Middle frontal gyrus (tissue), 1 donor: ENCODE measurements at regions not wholly inside any gene's neighbourhood (a gene's known extent, or its start where the extent isn't known, plus 50 kb on each side); places are given as distances from the start of the nearest gene placed in this dataset.

Source experiments
- DNase-seq: peaks from one replicate; pipeline ENCODE4 v3.0.0-alpha.2; 2015; ENCODE audit warnings: low spot score; ENCODE audit errors: extremely low spot score

DNA sequence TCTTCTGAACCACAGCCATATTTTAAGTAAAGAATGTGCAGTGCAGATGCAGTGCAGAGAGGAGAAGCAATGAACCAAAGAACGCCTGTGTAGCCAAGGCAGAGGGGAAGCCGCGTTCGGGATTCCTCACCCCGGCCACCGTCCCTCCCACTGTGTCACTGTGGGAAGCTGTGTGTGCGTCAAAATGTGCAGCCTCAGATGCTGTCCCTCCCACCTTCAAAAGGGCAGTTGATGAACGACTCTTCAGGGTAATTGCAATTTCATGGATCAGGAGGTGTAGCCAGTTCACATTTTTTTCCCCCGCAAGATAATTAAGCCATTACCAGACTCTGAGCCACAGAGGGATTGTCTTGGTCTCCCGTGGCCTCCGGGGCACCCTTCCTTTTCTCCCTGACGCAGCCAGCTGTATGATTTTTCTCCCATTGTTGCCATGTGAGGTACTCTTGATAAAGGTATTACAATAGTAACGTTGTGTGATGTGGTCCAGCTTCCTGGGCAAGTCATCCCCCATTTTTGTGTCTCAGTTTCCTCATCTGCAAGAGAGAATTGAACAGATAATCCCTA, 190.0 kb downstream of the FOXL1 start:
- no peak for DNase-seq

DNA sequence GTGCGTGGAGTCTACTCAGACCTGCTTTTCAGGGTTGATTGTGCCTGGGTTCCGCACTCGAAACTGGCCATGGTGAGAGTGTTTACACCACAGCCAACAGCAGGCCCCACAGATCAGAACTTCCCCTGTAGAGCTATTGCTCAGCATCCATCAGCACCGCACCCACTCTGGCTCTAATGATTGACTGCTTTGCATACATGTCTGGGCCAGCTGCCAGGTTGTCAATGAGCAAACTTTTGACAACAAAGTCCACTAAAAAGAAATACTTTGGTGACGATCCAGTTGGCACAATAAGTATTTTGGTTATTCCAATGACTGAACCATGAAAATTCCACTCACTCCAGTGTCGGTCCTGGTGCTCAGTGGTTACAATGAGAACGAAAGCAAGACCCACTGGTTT, 190.7 kb downstream of the FOXL1 start:
- DNase-seq = no peak

DNA sequence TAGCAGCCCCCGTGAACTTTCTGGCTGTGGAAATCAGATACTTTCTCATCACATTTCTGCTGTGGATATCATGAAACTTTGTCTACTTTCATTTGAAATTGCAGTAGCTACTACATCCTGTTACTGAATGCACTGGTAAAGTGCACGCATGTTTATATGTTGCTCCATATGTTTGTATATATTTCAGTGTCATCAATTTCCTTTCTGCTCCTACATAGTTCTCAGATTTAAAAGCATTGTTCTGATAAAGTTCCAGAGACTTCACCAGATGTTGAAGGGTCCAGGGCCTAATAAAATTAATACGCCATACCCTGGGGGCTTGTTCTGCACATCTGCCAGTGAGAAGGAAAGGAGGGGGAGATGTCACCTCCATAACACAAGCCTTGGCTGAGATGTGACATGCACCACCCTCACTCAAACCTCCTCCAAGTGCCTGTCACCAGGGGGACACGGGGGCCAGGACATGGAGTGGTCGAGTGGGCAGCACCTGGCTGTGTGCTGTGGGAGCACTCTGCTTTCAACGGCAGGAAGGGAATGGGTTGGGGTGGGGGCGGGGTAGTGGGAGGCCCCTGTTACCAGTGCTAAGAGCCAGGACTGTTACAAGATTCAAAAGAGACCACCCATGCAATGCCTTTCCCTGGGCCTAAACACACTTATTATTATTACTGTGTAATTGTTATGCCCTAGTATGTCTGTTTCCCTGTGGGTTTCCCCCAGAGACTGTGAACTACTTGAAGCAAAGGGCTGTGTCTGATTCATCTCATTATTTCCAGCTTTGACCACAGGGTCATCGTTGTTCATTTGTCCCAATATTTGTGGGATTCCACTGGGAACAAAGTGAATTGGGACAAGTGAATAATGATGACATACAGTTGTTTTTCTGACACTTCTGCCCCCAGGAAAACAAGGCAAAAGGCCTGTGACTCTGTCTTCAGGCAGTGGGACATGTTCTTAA, 193.4 kb downstream of the FOXL1 start:
- no peak for DNase-seq

- no peak for DNase-seq
These were observed 194.5 kb downstream of the FOXL1 start for GRCh38 chr16:86772671-86773353.

GRCh38 chr16:86773354-86773715, 195.0 kb downstream of the FOXL1 start:
- DNase-seq = no peak

DNA sequence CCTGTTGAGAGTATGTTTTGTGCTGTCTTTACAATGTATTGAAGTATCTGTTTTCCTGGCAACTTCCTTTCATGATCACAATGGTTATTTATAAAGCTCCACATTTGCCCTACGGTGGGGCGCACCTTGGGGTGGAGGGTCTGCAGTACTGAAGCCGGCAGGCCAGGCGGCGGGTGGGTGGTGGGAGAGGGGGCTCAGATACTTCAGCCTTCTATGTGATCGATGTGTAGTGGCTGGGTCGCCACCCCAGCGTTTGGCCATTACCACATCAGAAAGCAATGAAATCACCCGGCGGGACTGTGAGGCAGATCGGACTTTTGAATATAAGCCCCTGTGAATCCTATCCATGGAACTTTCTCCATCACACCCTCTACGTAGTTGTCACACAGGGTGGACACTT, 196.6 kb downstream of the FOXL1 start:
- no peak for DNase-seq

- no peak for DNase-seq
These were observed 197.2 kb downstream of the FOXL1 start for GRCh38 chr16:86775511-86775921.

GRCh38 chr16:86777381-86777946, 199.1 kb downstream of the FOXL1 start:
- no peak for DNase-seq

DNA sequence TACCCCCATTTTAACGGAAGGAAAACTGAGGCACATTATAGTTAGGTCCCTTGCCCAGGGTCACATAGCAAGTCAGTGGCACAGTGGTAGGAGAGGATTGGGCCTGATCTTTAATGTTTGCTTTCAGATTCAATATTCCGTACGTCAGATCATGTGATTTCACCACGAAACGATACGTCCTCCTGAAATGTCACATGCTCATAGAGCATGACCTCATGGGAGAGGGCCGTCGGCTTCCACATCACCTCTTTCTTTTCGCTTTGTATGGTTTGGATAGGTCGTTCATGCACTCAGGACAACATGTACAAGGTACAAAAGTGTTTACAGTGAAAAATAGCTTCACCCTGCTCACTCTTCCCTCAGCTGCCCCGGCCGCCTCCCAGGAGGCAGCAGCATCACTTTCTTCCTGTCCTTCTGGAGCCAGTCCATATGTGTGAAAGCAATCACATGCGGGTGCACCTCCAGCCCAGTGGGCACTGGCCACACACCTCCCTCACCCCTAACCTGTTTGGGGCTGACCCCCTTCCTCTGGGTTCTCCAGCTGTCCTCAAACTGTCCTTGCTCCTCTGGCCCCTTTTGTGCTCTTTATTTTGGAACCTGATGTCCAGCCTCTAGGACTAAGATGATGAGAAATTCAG, 199.9 kb downstream of the FOXL1 start:
- no peak for DNase-seq

GRCh38 chr16:86778978-86779377, 200.6 kb downstream of the FOXL1 start:
- DNase-seq = no peak

DNA sequence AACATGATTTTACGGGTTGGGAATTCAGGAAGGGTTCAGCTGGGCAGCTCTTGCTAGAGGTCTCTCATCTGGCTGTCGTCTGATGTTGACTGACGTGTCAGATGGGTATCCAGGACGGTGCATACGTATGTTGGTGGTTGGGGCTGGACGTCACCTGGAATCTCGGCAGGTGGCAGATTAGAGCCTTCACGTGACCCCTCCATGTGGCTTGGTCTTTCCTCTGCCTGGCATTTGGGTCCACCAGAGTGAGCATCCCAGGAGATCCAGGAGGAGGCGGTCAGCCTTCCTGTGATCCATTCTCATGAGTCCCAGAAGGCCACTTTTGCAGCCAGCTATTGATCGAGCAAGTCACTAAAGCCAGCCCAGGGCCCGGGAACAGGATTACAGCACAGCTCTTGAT, 202.7 kb downstream of the FOXL1 start:
- DNase-seq = no peak

DNA sequence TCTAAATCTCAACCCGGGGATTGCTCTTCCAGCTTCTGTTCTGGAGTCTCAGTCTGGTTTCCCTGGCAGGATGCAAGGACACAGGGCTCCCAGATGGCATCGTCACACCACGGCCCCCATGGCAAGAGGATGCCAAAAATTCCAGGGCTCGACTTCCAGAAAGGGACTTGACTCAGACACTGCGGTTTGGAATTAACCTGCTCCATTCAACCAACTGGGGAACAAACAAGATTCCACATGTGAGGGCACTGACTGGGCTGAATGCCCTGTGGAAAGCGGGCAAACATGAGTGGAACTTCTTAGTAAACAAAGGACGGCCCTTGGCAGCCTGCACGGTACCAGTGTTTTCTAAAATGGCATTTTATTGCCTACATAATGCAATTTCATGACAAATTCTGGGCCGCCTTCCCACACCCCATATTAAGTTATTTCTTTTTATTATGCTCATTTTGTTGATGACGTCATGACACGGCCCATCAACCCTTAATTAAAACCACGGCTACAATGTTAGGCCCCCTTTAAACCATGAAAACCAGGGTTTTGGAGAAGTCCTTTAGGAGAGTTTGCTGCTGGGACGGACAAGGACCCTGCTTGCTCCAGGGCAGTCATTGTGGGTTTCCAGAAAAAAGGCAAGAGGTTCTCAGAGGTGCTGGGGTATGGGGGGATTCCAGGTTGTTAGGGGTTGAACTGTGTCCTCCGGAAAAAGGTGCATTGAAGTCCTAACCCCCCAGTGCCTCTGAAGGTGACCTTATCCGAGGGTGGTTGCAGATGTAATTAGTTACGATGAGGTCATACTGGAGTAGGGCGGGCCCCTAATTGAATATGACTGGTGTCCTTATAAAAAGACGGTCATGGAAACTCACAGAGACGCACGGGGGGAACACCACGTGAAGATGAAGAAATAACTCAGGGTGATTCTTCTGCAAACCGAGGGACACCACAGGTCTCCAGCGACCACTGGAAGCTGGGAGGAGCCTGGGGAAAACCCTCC, 205.6 kb downstream of the FOXL1 start:
- no peak for DNase-seq

- no peak for DNase-seq
These were observed 208.0 kb downstream of the FOXL1 start for GRCh38 chr16:86786338-86786737.

- DNase-seq = no peak
These were observed 208.6 kb downstream of the FOXL1 start for GRCh38 chr16:86786994-86787393.

DNA sequence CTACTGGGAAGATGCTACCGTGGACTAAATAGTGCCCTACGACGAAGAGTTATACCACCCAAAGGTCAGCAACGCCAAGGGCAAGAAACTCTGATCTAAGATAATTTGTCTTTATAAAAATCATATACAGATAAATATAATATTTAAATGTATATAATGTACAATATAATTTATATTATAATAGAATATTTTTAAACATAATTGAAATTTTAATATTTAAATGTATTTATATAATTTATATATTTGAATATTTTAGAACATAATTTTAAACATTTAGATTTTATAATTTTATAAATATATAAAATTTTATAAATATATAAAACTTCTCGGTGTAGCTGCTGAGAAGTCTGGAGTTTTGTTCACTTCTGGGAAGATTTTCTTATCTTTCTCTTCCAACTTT, 209.2 kb downstream of the FOXL1 start:
- DNase-seq = no peak

- DNase-seq = no peak
These were observed 211.3 kb downstream of the FOXL1 start for GRCh38 chr16:86789621-86790051.

DNA sequence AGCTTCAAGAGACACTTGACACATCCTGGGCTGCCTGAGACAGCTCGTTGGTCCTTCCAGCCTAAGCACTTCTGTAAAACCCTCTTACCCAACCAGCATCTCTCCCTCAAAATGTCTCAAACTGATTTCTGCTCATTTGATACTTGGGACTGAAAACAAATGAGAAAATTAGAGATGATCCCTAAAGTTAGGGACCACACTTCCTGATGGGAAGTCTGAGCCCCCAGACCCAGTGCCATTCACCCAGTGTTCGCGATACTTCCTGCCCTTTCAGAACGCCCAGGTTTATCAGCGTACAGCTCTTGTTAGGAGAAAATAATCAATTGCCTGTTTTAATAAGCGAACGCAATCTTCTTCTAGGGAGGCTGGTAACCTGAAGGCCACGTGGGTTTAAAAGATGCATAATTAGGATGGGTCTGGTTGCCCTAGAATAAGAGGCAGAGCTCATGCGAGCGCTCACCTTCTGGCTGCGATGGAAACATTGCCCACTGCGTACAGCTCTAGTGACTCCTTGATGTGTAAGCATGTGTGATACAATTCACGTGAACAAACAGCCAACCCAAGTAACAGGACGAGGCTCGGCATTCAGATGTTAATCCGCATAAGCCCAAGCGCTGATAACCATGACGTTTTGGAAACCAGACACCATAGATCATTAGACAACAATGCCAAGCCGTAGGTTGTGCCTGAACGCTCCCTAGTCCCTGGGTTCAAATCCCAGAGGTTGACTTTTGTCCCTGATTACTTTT, 213.1 kb downstream of the FOXL1 start:
- no peak for DNase-seq

- DNase-seq = no peak
These were observed 216.0 kb downstream of the FOXL1 start for GRCh38 chr16:86794216-86794864.

DNA sequence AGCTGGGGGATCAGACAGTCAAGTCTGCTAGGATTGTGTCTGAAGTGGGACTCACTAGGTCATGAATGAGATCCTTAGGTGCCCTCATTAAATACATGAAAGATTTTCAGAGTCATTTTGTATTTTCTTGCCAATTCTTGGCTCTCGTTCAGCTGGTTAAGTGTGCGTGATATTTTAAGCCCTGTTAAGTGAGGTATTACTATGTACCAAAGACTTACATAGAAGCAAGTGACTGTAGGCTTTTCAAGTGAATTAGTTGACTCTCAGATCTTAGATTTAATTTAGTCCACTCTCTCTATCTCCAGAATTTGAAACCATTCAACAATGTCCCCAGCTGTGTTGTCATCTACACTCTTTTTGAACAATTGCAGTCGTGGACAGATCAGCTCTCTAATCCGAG, 219.4 kb downstream of the FOXL1 start:
- DNase-seq = no peak
